ENCODE measurements at regions not wholly inside any gene's neighbourhood (a gene's known extent, or its start where the extent isn't known, plus 50 kb on each side); places are given as distances from the start of the nearest gene placed in this dataset.

GRCh38 chr4:20046931-20047677, 204.6 kb upstream of the SLIT2 start:
- ATAC-seq (no peak), DNase-seq (no peak)
- no peaks in the 10 kb centered on the region for H3K27me3 ChIP-seq
- no peaks in the 10 kb centered on the region for H3K9me3 ChIP-seq
- no peak overlapping the region for H3K4me3 ChIP-seq
- no peak overlapping the region for H3K27ac ChIP-seq
- TF ChIP-seq, protein P1, sequence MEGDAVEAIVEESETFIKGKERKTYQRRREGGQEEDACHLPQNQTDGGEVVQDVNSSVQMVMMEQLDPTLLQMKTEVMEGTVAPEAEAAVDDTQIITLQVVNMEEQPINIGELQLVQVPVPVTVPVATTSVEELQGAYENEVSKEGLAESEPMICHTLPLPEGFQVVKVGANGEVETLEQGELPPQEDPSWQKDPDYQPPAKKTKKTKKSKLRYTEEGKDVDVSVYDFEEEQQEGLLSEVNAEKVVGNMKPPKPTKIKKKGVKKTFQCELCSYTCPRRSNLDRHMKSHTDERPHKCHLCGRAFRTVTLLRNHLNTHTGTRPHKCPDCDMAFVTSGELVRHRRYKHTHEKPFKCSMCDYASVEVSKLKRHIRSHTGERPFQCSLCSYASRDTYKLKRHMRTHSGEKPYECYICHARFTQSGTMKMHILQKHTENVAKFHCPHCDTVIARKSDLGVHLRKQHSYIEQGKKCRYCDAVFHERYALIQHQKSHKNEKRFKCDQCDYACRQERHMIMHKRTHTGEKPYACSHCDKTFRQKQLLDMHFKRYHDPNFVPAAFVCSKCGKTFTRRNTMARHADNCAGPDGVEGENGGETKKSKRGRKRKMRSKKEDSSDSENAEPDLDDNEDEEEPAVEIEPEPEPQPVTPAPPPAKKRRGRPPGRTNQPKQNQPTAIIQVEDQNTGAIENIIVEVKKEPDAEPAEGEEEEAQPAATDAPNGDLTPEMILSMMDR (IDR thresholded peaks at IDR 0.05) = no peak
- TF ChIP-seq POLR2A (IDR thresholded peaks at IDR 0.05) = no peak
- no peaks in the 10 kb centered on the region for H3K36me3 ChIP-seq (replicated peaks in 1 of 2; ENCODE audit: insufficient read depth in 1 of 2, low read depth in 2 of 2)
- H3K4me1 ChIP-seq = no peaks in the 10 kb centered on the region
- intact Hi-C loops (cut with DNase I) = no loop called here
- 66 to 80% methylated on average over 3 of the region's 3 CpGs for WGBS, 2 donors

GRCh38 chr4:20046179-20046578, 205.5 kb upstream of the SLIT2 start:
- Histone ChIP-seq H3K4me3 (no peak overlapping the region), H3K36me3 (replicated peaks in 1 of 2; ENCODE audit: insufficient read depth in 1 of 2, low read depth in 2 of 2) (no peaks in the 10 kb centered on the region), H3K27me3 (no peaks in the 10 kb centered on the region), H3K27ac (no peak overlapping the region), H3K9me3 (no peaks in the 10 kb centered on the region), H3K4me1 (no peaks in the 10 kb centered on the region)
- DNase-seq (no peak), ATAC-seq (no peak)
- TF ChIP-seq POLR2A (IDR thresholded peaks at IDR 0.05) = no peak
- TF ChIP-seq, protein P1 (IDR thresholded peaks at IDR 0.05) = no peak
- intact Hi-C loops (cut with DNase I) = no loop called here
- 64 to 65% methylated on average over 4 of the region's 4 CpGs for WGBS, 2 donors

GRCh38 chr4:20044966-20045365, 206.7 kb upstream of the SLIT2 start:
- no peak overlapping the region for H3K4me3 ChIP-seq
- ATAC-seq (no peak), DNase-seq (no peak)
- 16 to 32% methylated on average over 3 of the region's 3 CpGs for WGBS, 2 donors
- no peak overlapping the region for H3K27ac ChIP-seq
- no peaks in the 10 kb centered on the region for H3K36me3 ChIP-seq (replicated peaks in 1 of 2; ENCODE audit: insufficient read depth in 1 of 2, low read depth in 2 of 2)
- no peaks in the 10 kb centered on the region for H3K4me1 ChIP-seq
- intact Hi-C loops (cut with DNase I) = no loop called here
- TF ChIP-seq, protein P1 (IDR thresholded peaks at IDR 0.05) = no peak
- TF ChIP-seq POLR2A (IDR thresholded peaks at IDR 0.05) = no peak
- no peaks in the 10 kb centered on the region for H3K27me3 ChIP-seq
- H3K9me3 ChIP-seq = no peaks in the 10 kb centered on the region

DNA sequence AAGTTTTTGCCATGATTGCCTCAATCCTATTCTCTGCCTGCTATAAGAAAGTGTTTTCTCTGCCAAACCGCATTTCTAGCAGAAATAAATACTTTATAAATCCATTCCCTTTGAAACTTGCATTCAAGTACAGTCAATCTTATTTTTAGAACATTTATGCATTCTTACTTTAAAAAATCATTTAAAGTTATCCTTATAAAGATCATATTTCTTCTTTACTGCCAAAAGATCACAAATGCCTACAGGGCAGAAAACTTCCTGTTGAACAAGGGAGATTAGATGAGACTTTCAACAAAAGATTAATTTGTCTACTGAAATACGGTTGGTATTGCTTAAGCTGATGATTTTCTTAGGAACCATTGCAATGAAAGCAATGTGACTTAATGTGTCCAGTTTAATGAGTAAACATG, 207.2 kb upstream of the SLIT2 start:
- TF ChIP-seq, protein P1 (IDR thresholded peaks at IDR 0.05) = no peak
- no peak for TF ChIP-seq POLR2A (IDR thresholded peaks at IDR 0.05)
- no peak overlapping the region for H3K4me3 ChIP-seq
- no peaks in the 10 kb centered on the region for H3K4me1 ChIP-seq
- no peaks in the 10 kb centered on the region for H3K36me3 ChIP-seq (replicated peaks in 1 of 2; ENCODE audit: insufficient read depth in 1 of 2, low read depth in 2 of 2)
- WGBS, 2 donors = 7 to 15% methylated on average over 2 of the region's 2 CpGs
- intact Hi-C loops (cut with DNase I) = no loop called here
- no peak for ATAC-seq
- no peak overlapping the region for H3K27ac ChIP-seq
- DNase-seq = no peak
- H3K27me3 ChIP-seq = no peaks in the 10 kb centered on the region
- H3K9me3 ChIP-seq = no peaks in the 10 kb centered on the region

DNA sequence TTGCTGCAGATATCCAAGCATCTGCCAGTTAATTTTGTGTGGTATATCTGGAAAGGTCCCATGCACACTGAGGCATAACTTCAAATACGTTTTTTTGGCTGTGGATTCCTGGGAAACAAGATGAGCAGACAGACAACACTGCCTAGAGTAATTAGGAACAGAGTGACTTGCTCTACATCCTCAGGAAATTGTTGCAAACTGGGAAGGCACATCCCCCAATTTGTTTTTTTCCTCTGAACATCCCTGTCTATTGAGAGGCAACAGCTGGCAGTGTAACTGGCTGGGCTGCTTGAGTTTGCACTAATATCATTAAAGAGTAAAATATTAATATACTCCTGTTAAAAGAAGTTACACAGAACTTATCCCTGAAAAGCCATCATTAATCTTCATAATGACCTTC, 207.7 kb upstream of the SLIT2 start:
- Histone ChIP-seq H3K27me3 (no peaks in the 10 kb centered on the region), H3K9me3 (no peaks in the 10 kb centered on the region), H3K4me3 (no peak overlapping the region), H3K4me1 (no peaks in the 10 kb centered on the region), H3K36me3 (replicated peaks in 1 of 2; ENCODE audit: insufficient read depth in 1 of 2, low read depth in 2 of 2) (no peaks in the 10 kb centered on the region), H3K27ac (no peak overlapping the region)
- ATAC-seq (no peak), DNase-seq (no peak)
- TF ChIP-seq, protein P1 (IDR thresholded peaks at IDR 0.05) = no peak
- no peak for TF ChIP-seq POLR2A (IDR thresholded peaks at IDR 0.05)
- 0 to 3% methylated on average over 1 of the region's 1 CpG for WGBS, 2 donors
- intact Hi-C loops (cut with DNase I) = no loop called here
